GM18870 (cell line): ENCODE measurements at regions not wholly inside any gene's neighbourhood (a gene's known extent, or its start where the extent isn't known, plus 50 kb on each side); places are given as distances from the start of the nearest gene placed in this dataset.

Experiments
- ATAC-seq: cut with Tn5 transposase; IDR thresholded peaks from one replicate; pipeline ENCODE4 v1.9.1; 2021; ENCODE audit warnings: moderate library complexity; ENCODE audit not compliant: unreplicated experiment

DNA sequence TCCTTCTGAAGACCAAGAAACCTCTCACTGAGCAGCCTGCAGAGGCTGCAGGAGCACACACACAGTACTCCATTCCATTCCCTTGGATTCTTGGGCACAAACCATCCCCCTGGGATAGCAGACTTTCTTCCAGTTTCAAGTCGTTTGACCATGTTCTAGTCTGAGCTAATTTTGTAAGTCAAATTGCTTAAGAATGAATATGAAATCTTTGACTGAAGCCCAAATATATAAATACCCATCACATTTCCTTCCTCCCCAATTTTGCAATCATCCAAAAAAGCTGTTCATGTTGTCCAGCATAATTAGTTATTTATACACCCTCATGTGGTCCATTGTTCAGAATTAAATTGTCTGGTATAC, 231.2 kb upstream of the TPRG1 start:
- no peak for ATAC-seq

DNA sequence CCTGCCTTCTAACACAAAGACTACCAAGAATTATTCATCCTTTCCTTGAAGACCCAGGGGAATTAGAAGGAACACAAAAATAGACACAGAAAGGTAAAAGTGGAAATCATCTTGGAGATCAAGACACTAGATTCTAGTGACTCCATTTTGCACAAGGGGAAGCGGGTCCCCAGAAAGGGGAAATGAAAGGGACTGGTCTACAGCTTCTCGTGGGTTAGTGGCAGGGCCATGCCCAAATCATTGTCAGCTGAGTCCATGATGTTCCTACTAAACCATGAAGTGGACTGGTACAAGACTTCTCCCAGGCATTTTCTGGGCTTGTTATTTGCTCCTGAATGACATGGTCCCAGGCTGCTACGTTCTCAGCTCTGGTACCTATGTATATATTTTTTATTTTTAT, 230.7 kb upstream of the TPRG1 start:
- no peak for ATAC-seq

DNA sequence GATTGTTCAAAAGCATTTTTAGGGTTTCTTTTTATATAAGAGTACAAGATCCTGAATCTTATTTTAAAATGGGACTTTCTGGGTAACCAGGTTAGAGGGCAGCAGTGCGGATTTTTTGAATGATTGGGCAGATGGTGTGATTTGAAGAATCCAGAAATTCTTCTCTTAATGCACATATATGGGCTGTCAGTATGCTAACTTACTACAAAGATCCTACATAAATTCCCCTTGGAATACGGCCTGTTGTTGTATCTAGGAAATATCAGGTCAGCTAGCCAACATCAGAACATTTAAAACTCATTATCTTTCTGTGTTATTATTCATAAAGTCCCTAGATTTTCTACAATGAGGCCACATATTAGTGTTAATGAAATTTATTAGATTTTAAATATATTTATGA, 229.6 kb upstream of the TPRG1 start:
- ATAC-seq, result no peak

DNA sequence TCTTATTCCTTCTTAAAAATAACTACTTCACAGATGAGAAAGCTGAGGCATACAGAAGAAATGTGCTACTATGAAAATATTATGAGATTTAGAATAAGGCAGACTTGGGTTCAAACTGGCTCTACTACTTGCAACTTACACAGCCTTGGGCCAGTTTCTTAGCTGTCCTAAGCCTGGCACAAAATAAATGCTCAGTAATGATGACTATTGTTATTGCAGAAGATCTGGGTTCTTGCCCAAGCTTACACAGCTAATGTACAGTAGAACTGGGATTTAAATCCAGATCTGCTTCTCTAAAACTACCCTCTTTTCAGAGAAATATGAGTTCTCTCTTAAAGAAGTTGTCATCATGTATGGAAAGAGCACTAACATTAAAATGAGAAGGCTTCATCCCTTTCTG, 228.2 kb upstream of the TPRG1 start:
- ATAC-seq, result no peak

DNA sequence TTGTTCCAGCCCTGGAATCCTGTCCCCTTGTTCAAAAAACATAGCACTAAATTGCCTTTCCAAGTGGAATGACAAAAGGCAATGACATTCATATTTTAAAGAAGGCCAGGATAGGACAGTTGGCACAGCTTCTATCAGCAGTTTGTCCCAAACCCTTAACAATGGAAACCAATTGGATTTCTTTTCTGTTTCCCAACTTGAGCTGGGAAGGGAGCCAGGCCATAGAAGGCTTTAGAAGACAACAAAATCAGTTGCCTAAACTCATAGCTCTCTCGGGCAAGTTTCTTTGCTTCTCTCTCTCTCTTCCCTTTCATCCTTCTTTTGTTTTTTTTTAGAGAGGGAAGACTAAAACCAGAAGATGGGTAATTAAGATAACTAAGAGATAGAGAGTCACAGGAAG, 227.7 kb upstream of the TPRG1 start:
- ATAC-seq, result no peak

DNA sequence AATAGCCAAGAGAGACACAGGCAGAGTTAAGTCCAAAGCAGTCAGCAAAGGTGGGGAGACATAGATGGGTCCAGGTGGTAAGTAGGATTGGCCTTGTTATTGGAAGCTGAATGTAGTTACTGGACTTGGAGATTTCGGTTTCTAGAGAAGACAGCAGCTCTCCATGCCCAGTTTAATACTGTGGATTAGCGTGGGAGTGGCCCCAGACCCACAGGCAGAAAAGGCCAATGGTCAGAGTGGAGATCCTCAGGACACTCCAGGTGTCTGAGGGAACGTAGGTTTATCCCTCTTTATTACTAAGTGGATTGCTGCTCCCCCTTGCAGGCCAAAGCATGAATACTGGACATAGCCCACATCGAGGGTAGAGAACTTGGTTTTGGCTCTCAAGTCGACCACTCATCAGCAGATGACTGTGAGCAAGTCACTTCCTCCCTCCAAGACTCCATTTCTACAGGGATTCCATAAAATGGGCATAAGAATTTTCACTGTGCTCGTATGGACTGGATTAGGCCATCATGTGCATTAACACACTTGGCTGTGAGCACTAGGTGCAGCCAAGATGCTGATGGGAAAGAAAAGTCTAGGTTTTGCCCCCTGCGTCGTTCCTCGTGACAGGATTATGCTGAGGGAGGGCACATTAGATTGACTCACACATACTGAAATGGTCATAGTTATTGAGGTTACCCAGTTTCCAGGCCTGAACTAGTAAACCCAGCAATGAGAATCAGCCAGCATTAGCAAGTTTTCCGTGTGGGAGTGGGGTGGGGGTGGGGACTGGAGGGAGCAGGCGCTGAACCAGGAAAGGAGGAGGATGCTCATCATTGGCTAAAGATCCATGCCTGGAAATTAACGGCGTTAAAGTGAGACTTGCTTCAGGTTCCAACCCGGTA, 225.2 kb upstream of the TPRG1 start:
- ATAC-seq, result no peak

DNA sequence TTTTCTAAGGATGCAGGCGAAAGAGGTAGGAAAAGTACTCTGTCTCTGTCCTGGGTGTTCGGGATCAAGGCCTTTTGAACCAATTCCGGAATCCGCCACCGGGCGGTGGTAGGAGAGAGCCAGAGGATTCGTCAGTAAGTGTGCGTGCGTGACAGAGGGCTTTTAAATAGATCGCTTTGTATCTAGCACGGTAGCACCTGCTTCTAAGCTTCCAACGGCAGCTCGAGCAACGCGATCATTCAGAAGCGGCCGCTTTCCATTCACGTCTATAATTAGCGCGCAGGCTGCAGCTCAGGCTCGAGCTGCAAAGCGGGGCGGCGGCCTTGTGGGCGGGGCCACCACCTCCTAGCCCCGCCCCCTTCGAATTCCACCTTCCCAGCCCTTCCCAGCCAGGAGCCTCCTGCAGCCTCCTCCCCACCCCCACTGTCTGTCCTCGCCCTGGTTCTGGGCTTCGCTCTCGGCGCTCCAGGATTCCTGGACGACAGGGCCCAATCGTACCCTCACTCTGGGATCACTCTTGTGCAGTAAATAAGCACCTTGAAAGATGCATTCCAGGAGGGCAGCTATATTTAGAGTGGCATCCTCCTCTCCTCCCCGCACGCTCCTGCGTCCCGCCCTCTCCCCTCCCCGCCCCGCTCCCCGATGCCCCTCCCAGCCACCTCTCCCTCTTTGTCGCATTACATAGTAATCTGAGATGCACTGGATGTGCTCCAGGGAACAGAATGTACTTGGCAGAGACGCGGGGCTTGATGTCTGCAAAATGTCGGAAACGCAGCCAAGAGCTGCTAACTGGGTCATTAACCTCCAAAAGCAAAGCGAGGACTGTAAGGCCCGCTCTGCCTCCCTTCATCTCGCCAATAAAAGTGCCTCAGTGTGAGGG, 224.1 kb upstream of the TPRG1 start:
- no peak for ATAC-seq

DNA sequence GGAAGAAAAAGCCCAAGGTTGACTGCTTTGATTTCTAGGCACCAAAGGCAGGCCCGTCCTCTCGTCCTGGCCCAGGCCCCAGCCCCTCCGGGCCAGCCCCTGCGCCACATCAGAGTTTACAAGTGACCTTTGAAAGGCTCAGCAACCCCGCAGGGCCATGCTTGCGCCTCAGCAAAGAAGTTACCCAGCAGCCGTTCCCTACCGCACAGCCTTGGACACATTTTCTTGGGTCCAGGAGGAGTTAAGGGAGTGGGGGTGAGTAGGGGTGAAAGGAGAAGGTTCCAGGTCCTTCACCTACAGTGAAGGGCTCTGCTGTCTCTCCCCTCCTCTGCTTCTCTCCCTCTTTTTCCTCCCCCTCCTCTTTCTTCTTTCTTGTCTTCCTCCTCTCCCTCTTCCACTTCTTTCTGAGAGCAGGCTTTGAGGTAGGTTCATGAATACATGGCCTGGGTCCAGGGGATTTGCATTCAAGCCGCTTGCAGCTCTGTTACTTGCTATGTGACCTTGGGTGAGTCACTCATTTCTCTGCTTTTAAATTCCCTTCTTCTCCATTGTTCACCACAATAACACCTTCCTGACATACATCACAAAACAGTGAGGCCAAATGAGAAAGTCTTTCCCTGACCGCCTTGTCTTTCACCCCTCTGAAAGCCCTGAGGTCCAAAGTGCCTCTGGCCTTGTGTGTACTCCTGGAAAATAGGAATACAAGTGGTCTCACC, 223.3 kb upstream of the TPRG1 start:
- no peak for ATAC-seq

DNA sequence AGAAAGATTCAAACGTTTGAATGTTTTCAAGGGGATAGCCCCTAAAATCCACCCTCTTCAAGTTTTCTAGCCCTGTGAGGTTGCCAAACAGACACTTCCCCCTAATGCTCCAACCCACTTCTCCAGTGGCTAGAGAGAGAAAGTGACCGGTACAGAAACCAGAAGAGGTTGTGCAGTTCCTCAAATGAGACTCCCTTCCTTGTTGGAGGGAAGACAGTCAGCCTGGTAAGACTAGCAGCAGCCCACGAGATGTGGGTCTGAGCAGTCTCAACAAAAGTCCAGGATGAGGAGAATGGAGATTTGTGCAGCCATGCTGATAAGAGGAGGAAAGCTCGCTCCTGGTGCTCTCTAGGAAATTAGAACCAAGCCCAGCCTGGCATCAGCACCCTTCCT, 222.8 kb upstream of the TPRG1 start:
- no peak for ATAC-seq

DNA sequence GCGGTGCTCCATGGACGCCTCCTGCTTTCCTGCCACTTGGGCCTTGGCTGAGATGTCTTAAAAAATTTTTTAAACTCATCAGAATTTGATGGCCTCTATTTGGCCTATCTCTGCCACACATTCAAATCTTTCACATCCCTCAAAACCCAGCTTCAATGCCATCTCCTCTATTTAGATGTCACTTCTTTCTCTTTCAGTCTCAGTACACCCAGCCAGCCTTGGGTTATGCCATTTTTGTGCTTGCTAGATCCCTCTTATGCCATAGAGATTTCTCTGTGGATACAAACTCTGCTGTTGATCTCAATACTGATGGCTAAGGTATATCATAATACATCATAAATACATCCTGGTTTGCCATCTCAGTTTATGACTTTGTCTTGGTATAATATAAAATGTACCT, 222.3 kb upstream of the TPRG1 start:
- no peak for ATAC-seq

DNA sequence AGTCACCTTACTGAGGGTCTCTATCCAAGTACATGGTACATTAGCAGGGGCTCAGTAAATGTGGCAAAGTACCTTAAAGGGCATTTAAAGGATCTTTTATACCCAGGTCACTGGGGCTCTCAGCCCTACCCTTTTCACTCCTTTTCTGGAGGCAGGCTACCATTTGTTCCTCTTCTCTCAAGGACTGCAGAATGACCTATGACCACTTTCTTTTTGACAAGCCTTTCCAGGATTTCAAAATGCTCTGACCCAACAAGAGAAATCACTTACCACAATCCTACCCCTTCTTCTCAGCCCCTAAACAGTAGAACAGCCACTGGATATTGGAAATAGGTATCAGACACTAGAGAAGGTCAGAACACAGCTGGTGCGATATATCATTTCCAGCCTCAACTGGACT, 221.8 kb upstream of the TPRG1 start:
- ATAC-seq, result no peak

DNA sequence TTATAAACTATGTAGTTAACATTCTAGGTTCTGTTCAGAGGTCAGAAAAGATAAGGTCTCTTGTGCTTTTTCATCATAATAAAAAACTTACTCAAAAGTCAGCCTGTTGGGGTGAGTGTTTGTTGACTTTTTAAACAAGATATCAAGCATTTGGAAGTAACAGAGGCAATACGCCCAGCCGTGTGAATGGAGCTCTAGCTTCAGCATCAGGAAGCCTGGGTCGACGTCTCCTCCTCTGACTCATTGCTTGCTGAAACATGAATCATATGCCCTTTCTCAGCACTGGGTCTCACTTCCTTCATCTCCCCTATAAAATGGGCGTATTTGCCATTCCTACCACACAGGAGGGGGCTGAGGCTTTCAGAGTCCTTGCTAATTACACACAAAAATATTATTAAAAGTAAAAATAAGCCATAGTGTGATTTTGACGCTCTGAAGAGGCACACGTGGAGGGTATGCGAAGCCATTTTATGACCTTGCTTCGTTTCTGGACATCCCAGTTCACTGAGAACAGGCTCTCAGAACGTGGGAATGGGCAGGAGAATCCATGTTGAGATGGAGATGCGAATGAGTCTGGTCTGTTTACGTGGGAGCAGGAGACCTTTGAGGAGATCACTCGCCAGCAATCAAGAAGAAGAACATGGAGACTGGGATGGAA, 220.8 kb upstream of the TPRG1 start:
- ATAC-seq, result no peak

DNA sequence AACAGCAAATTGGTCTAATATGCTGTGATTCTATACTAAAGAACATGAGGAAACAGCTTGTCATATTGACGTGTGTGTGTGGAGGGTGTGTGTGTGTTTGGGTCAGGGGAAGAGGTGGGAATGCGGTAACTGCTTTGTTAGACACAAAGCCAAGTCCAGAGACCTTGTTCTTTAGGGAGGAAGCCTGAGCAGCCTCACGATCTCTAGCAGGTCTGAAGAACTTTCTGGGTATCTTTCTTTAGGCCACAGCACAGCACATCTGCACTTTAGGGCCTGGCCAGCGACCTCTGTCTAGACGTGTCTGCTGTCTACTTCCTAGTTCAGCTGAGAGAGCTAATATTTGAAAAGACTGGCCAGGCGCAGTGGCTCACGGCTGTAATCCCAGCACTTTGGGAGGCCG, 220.0 kb upstream of the TPRG1 start:
- ATAC-seq, result no peak

DNA sequence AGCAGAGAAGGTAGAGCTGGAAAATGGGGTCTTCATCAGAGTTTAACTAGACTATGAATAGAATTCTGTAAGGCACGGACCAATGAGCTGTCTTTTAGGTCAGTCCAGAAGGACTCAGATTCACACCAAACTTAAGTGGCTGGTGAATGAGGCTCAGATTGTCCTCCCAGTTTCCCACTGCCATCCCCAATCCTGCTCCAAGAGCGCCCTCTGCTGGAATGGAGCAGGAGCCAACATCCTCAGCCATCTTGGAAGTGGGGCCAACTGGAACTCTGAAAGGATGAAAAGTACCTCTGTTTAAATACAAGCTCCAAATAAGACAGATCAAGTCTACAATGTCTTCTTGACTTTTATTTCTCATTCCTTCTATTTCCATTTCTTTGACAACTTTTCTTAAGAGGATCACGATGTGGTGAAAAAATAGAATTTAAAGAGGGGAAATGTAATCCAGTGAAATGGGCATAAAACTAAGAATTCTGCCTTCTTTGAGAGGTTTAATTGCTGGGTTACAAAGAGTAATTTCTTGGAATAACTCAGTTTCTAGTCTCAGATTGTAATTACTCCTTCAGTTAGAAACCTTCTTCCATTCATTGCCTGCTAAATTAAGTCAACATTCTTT, 217.1 kb upstream of the TPRG1 start:
- ATAC-seq, result no peak

DNA sequence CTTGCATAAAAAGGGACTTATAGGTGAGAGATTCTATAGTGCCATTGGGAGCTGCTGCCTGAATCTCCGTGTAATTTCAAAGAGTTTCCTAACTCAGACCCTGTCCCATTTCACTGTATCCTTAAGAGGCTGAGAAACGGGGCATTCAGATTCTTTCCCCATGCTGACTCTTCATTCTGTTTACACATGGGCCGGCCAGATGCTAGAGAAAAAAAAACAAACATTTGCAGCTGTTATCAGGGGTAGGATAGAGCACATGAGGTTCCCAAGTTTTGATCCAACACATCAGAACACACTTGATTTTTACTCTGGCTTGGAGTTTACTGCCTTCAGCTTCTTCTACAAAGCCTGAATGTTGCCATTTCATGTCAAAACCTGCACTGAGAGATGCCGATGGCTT, 215.9 kb upstream of the TPRG1 start:
- no peak for ATAC-seq

DNA sequence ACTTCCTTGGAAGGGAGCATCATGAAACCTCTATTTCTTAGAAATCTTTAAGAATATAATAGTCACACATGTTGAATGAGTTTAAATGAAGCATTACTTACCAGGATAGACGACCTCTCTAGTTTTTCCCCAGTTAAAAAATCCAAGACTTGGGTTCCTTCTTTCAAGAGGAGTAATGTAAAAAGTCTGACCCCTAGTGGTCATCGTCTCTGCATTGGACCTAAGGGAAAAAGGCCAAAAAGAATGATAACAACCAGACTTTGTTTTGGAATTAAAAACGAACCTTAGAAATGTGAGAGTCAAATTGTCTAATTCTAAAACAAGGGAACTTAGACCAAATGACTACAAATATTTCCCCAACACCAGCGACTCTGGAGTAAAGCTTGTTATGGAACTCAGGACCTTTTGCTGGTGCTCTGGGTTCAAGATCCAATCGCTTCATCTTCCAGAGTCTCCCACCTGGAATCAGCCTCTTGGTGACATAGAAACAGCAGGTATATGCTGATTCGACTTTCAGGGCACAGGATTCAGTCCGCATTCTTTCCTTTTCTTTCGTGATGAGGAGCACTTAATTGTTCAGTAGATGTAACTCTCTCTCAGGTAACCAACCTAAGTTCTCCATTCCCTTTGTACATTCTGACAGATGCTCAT, 214.8 kb upstream of the TPRG1 start:
- no peak for ATAC-seq

DNA sequence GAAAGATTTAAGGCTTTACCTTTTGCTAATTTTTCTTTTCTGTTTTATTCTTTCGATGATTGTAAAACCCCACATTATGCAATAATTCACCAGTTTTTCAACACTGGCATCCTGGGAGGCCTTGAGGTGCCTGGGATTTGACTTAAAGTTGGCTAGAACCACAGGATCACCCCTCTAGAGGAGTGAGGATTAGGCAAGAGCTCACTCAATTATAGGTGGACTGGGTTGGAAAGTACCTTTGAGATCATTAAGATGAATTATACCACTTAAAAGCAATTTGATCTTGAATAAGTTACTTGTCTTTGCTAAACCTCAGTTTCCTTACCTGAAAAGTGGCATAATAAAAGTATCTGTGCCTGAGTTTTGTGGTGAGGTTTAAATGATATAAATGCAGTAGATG, 212.8 kb upstream of the TPRG1 start:
- no peak for ATAC-seq

DNA sequence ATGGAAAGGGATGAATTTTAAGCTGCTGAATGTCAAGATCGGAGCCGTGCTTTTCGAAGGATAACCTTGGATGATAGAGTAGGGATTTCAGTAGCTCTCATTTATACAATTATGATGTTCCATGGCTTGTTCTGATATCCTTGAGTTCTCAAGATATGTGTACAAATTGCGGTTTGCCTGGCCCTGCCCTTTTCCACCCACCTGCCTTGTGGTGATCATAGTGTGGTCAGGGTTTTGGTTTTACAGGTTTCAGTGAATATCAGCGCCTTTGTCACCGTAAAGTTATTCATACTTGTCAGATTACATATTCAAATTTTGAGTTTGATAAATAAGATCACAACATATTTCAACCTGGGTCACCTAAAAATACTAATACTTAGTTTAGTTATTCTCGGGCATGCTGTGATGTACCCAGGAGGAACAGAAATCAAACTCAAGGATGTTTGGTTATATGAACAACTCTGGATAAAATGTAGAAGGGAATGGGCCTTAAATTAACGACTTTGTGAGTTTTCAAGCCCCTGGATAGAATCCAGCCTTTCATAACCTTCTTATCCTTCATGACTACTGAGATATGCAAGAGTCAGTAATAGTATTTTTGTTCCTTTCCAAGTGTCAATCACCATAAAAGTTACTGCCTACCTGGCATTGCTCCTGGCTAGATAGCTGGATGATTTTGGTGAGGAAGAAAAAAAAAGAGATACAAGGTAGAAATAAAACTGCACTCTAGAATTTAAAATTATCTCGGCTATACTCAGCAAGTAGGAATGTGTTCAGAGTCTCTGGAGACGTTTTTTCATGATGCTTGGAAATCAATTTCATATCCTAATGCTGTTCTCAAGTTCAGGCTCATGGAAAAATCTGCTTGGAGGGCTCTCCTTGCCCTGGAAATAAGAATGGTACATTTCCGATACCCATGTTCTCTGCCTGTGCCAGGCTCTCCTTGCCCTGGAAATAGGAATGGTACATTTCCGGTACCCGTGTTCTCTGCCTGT, 209.2 kb upstream of the TPRG1 start:
- no peak for ATAC-seq

DNA sequence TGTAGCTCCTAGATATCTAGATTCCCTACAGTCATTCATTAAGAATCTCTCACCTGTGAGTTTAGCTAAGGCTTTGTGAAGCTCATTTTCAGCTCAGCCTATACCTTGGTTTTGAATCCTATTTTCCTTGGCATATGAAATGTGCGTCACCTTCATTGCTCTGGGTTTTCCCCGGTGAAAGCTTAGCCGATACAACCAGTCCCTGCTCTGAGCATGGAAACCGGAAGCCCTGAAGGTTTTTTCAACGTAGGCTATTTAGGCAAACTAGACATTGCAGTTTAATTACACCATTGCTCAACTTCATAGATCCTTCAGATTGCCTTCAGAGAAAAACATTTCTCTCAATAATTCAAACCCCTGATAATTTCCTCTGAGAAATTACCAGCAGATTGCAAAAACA, 206.8 kb upstream of the TPRG1 start:
- ATAC-seq, result no peak
